Neural progenitor cell (in vitro differentiated cells): ENCODE measurements at regions not wholly inside any gene's neighbourhood (a gene's known extent, or its start where the extent isn't known, plus 50 kb on each side); places are given as distances from the start of the nearest gene placed in this dataset.

Experiments
- EZH2 ChIP-seq: fragments of 200-600 bp; sonication (generic); IDR thresholded peaks from 2 replicates; pipeline ENCODE4 v1.6.1; 2017; ENCODE audit warnings: antibody characterized with exemption, mild to moderate bottlenecking, moderate library complexity
- TF ChIP-seq, protein P1 (sequence below): fragments of 200-600 bp; sonication (generic); IDR thresholded peaks from 2 replicates; pipeline ENCODE4 v1.5.1; 2017; ENCODE audit warnings: antibody characterized with exemption, mild to moderate bottlenecking

DNA sequence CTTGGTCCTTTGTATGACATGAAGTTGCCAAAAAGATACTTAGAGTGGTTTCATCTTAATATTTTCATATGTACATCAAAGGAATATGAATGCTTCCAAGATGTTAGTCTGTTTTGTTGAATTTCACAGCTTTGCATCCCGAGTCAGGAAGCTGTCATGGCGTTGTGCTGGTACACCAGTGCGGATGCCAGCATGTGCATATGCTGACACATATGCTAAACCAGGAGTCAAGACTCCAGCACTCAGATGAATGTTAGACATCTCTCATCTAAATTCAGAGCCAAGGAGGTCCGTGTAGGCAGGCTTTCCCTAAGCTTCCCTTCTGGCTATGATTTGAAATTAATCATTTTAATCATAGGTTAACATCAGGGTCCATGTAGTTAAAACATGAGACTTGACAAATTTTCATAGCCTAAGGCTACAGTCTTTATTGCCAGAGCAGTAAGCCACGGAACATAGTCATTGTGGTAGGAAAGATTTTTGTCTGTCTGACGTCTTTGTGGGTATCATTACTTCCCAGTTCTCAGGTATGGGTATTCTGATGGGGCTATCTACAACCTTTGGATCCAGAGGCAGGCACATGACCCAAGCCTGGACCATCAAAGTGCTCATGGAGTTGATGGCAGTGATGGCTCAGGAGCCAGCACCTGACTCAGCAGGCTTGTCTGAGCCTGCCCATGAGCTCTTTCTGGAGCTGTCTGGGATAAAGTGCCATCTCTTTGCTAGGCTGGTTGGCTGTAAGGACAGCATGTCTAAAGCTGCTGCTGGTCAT, 246.1 kb downstream of the KCNRG start:
- TF ChIP-seq, protein P1, sequence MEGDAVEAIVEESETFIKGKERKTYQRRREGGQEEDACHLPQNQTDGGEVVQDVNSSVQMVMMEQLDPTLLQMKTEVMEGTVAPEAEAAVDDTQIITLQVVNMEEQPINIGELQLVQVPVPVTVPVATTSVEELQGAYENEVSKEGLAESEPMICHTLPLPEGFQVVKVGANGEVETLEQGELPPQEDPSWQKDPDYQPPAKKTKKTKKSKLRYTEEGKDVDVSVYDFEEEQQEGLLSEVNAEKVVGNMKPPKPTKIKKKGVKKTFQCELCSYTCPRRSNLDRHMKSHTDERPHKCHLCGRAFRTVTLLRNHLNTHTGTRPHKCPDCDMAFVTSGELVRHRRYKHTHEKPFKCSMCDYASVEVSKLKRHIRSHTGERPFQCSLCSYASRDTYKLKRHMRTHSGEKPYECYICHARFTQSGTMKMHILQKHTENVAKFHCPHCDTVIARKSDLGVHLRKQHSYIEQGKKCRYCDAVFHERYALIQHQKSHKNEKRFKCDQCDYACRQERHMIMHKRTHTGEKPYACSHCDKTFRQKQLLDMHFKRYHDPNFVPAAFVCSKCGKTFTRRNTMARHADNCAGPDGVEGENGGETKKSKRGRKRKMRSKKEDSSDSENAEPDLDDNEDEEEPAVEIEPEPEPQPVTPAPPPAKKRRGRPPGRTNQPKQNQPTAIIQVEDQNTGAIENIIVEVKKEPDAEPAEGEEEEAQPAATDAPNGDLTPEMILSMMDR = no peak
- no peak for TF ChIP-seq EZH2
